ENCODE measurements at regions not wholly inside any gene's neighbourhood (a gene's known extent, or its start where the extent isn't known, plus 50 kb on each side); places are given as distances from the start of the nearest gene placed in this dataset.

GRCh38 chr6:6942831-6943230 lies 164.9 kb upstream of the RREB1 start:
- TF ChIP-seq CTCF (conservative IDR thresholded peaks at IDR 0.05; ENCODE audit: low read depth in 2 of 2) (no peak), EZH2 (IDR thresholded peaks at IDR 0.05; ENCODE audit: low read depth, unreplicated experiment) (no peak), ZNF114 (CRISPR knock-in tag; IDR thresholded peaks at IDR 0.05) (no peak), POLR2AphosphoS5 (IDR thresholded peaks at IDR 0.05; ENCODE audit: low read depth) (no peak), EZH2phosphoT487 (IDR thresholded peaks at IDR 0.05; ENCODE audit: unreplicated experiment) (no peak), STAT1 (IDR thresholded peaks at IDR 0.05; ENCODE audit: unreplicated experiment) (no peak), CREB1 (CRISPR knock-in tag; IDR thresholded peaks at IDR 0.05; ENCODE audit: low read depth) (no peak), REST (IDR thresholded peaks at IDR 0.05; ENCODE audit: unreplicated experiment) (no peak), ETS1 (IDR thresholded peaks at IDR 0.05) (no peak), ZNF331 (CRISPR knock-in tag; IDR thresholded peaks at IDR 0.05; ENCODE audit: low read depth) (no peak), JUNB (IDR thresholded peaks at IDR 0.05; ENCODE audit: unreplicated experiment) (no peak)
